Loucy (cell line): ENCODE measurements at regions not wholly inside any gene's neighbourhood (a gene's known extent, or its start where the extent isn't known, plus 50 kb on each side); places are given as distances from the start of the nearest gene placed in this dataset.

Source experiments
- EZH2phosphoT487 ChIP-seq: fragments of 200-600 bp; IDR thresholded peaks from 2 replicates; pipeline ENCODE4 v1.6.1; 2018; ENCODE audit warnings: antibody characterized with exemption, mild to moderate bottlenecking, moderate library complexity, borderline replicate concordance
- TF ChIP-seq, protein P1 (sequence below): fragments of 200-600 bp; sonication (generic); conservative IDR thresholded peaks from 2 replicates; pipeline ENCODE4 v1.5.1; 2014; ENCODE audit warnings: mild to moderate bottlenecking, antibody characterized with exemption, low read length

DNA sequence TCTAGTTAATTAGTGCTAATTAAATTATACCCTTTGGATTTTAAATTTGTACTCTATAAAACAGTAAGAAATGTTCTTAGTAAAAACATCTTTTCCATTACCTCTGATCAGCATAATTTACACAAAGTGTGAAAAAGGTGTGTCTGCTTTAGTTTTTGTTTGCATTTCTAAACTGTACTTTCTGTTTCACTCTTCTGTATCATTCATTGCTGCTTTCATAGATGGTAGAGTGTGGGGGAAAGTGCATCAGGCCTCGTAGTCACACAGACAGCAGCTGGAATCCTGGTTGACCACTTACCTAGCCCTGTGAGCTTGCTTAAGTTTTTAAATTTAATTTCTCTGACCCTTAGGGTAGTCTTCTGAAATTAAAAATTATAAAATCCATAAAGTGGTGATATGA is 275.4 kb upstream of the PITX2 start:
- TF ChIP-seq, protein P1, sequence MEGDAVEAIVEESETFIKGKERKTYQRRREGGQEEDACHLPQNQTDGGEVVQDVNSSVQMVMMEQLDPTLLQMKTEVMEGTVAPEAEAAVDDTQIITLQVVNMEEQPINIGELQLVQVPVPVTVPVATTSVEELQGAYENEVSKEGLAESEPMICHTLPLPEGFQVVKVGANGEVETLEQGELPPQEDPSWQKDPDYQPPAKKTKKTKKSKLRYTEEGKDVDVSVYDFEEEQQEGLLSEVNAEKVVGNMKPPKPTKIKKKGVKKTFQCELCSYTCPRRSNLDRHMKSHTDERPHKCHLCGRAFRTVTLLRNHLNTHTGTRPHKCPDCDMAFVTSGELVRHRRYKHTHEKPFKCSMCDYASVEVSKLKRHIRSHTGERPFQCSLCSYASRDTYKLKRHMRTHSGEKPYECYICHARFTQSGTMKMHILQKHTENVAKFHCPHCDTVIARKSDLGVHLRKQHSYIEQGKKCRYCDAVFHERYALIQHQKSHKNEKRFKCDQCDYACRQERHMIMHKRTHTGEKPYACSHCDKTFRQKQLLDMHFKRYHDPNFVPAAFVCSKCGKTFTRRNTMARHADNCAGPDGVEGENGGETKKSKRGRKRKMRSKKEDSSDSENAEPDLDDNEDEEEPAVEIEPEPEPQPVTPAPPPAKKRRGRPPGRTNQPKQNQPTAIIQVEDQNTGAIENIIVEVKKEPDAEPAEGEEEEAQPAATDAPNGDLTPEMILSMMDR, result no peak
- no peak for TF ChIP-seq EZH2phosphoT487
